Breast epithelium (tissue), 4 donors: ENCODE measurements at regions not wholly inside any gene's neighbourhood (a gene's known extent, or its start where the extent isn't known, plus 50 kb on each side); places are given as distances from the start of the nearest gene placed in this dataset.

Source experiments
- DNase-seq, 2 donors: peaks; one replicate each; pipeline ENCODE4 v3.0.0-alpha.2; 2019; ENCODE audit warnings: low spot score in 2 of 2
- H3K27ac ChIP-seq, 2 donors: fragments of 200-600 bp; sonication (generic) in 1 of 2; one replicate each; pipeline ENCODE4 v1.5.1; 2016 to 2019; ENCODE audit warnings: mild to moderate bottlenecking in 1 of 2
- H3K27me3 ChIP-seq, 2 donors: fragments of 200-600 bp; sonication (generic) in 1 of 2; one replicate each; pipeline versions ENCODE4 v1.5.1 to v1.6.0; 2017 to 2019; ENCODE audit warnings: control low read depth in 1 of 2, mild to moderate bottlenecking in 1 of 2
- H3K36me3 ChIP-seq: fragments of 200-600 bp; one replicate; pipeline ENCODE4 v1.5.1; 2019
- H3K4me1 ChIP-seq, 2 donors: fragments of 200-600 bp; sonication (generic); one replicate each; pipeline ENCODE4 v1.5.1; 2016 to 2019; ENCODE audit warnings: control low read depth in 1 of 2
- H3K4me3 ChIP-seq, 3 donors: fragments of 200-600 bp; sonication (generic); 1 replicate in 2 of 3; 2 replicates in 1 of 3; pipeline ENCODE4 v1.5.1; 2016 to 2019; ENCODE audit warnings: mild to moderate bottlenecking in 3 of 3, moderate library complexity in 2 of 3
- H3K9me3 ChIP-seq, 2 donors: fragments of 200-600 bp; sonication (generic) in 1 of 2; one replicate each; pipeline ENCODE4 v1.5.1; 2016 to 2019; ENCODE audit warnings: control low read depth in 1 of 2
- POLR2A ChIP-seq: fragments of 450-650 bp; IDR thresholded peaks from one replicate; pipeline ENCODE4 v1.6.1; 2016; ENCODE audit warnings: antibody characterized with exemption, mild to moderate bottlenecking, moderate library complexity
- POLR2AphosphoS5 ChIP-seq, 3 donors: sonication (generic); formaldehyde crosslinking; IDR thresholded peaks; one replicate each; pipeline ENCODE4 v1.6.1; 2017; ENCODE audit warnings: antibody characterized with exemption in 3 of 3
- intact Hi-C: fragments of 100-400 bp; cut with DNase I; formaldehyde crosslinking; loops from one replicate; pipeline ENCODE4 v1.15.1; 2023; ENCODE audit warnings: low total_unique reads
- TF ChIP-seq, protein P1 (sequence below), 3 donors: fragments of 450-650 bp; IDR thresholded peaks; one replicate each; pipeline ENCODE4 v1.5.1; 2016 to 2017; ENCODE audit warnings: antibody characterized with exemption in 3 of 3, mild to moderate bottlenecking in 3 of 3, moderate library complexity in 3 of 3

DNA sequence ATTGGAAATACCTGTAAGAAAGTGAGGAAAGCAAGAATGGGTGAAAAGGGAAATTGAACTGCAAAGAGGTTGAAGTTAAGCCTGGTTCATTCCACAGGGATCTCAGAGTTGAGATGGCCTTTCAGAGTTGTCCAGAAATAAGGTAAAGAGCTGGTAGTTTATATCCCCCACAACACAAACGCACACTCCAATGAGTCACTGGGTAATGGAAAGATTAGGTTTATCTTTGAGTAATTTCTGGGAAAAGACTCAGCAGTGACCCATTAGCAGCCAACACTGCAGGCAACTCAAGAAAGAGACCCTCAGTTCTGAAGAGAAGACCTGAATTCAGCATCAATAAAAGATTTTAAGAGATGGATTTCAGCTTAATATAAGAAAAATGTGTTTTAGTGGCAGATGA lies 485.5 kb downstream of the PTPRC start:
- Histone ChIP-seq H3K27me3 (no peaks in the 10 kb centered on the region), H3K36me3 (no peaks in the 10 kb centered on the region), H3K4me1 (no peaks in the 10 kb centered on the region), H3K27ac (no peak overlapping the region), H3K9me3 (no peaks in the 10 kb centered on the region), H3K4me3 (no peak overlapping the region)
- DNase-seq: no peak
- TF ChIP-seq, protein P1, sequence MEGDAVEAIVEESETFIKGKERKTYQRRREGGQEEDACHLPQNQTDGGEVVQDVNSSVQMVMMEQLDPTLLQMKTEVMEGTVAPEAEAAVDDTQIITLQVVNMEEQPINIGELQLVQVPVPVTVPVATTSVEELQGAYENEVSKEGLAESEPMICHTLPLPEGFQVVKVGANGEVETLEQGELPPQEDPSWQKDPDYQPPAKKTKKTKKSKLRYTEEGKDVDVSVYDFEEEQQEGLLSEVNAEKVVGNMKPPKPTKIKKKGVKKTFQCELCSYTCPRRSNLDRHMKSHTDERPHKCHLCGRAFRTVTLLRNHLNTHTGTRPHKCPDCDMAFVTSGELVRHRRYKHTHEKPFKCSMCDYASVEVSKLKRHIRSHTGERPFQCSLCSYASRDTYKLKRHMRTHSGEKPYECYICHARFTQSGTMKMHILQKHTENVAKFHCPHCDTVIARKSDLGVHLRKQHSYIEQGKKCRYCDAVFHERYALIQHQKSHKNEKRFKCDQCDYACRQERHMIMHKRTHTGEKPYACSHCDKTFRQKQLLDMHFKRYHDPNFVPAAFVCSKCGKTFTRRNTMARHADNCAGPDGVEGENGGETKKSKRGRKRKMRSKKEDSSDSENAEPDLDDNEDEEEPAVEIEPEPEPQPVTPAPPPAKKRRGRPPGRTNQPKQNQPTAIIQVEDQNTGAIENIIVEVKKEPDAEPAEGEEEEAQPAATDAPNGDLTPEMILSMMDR (IDR thresholded peaks at IDR 0.05): no peak
- TF ChIP-seq POLR2A (no peak), POLR2AphosphoS5 (IDR thresholded peaks at IDR 0.05) (no peak)
- intact Hi-C loops: no loop called here

DNA sequence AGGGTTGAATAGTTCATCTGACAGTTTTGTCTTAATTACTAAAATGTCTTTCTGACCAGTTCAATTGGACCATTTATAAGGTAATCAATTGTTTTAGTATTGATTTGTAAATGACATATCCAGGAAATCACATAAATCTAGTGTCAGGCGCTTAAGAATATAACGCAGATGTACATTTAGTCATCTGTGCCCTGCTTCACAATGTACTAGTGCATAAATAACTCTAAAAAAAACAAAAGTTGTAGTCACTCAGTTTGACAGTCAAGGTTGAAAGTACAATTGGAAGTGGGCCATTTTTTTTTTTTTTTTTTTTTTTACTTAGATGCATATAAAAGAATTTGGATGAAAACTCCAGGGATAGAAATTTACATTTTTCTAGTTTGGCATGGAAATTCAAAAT lies 490.4 kb downstream of the PTPRC start:
- Histone ChIP-seq H3K4me1 (no peaks in the 10 kb centered on the region), H3K27ac (no peak overlapping the region), H3K27me3 (no peaks in the 10 kb centered on the region), H3K36me3 (no peaks in the 10 kb centered on the region), H3K9me3 (no peaks in the 10 kb centered on the region), H3K4me3 (no peak overlapping the region)
- TF ChIP-seq, protein P1 (IDR thresholded peaks at IDR 0.05): no peak
- no peak for TF ChIP-seq POLR2AphosphoS5 (IDR thresholded peaks at IDR 0.05)
- TF ChIP-seq POLR2A: no peak
- intact Hi-C loops: no loop called here
- no peak for DNase-seq

DNA sequence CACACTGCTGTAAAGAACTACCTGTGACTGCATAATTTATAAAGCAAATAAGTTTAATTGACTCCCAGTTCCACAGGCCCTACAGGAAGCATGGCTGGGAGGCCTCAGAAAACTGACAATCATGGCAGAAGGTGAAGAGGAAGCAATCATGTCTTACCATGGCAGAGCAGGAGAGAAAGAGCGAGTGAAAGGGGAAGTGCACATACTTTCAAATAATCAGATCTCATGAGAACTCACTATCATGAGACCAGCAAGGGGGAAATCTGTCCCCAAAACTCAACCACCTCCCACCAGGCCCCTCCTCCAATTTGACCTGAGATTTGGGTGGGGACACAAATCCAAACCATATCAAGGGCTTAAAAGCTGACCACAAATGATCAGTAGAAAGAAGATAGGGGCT lies 493.2 kb downstream of the PTPRC start:
- no peaks in the 10 kb centered on the region for H3K4me1 ChIP-seq
- no peak overlapping the region for H3K4me3 ChIP-seq
- no peaks in the 10 kb centered on the region for H3K9me3 ChIP-seq
- intact Hi-C loops: no loop called here
- no peak for DNase-seq
- no peak overlapping the region for H3K27ac ChIP-seq
- no peaks in the 10 kb centered on the region for H3K36me3 ChIP-seq
- H3K27me3 ChIP-seq: no peaks in the 10 kb centered on the region
- TF ChIP-seq POLR2AphosphoS5 (IDR thresholded peaks at IDR 0.05): no peak
- TF ChIP-seq POLR2A: no peak
- TF ChIP-seq, protein P1 (IDR thresholded peaks at IDR 0.05): no peak

DNA sequence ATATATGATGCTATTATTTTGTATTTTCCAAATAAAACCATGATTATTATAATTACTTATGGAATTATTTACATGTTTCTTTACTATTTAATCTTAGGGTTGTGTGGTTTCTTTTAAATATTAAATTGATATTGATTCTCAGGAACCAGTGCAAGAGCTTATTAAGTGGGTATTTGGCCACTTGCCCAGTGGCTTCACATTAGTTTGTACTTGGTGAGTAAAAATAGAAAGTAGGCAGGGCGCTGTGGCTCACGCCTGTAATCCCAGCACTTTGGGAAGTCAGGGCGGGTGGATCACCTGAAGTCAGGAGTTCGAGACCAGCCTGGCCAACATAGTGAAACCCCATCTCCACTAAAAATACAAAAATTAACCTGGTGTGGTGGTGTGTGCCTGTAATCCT lies 497.1 kb downstream of the PTPRC start:
- intact Hi-C loops: no loop called here
- H3K4me1 ChIP-seq: no peaks in the 10 kb centered on the region
- H3K36me3 ChIP-seq: no peaks in the 10 kb centered on the region
- TF ChIP-seq POLR2AphosphoS5 (IDR thresholded peaks at IDR 0.05) (no peak), POLR2A (no peak)
- TF ChIP-seq, protein P1 (IDR thresholded peaks at IDR 0.05): no peak
- DNase-seq: no peak
- no peak overlapping the region for H3K4me3 ChIP-seq
- no peaks in the 10 kb centered on the region for H3K27me3 ChIP-seq
- H3K27ac ChIP-seq: no peak overlapping the region
- H3K9me3 ChIP-seq: no peaks in the 10 kb centered on the region

DNA sequence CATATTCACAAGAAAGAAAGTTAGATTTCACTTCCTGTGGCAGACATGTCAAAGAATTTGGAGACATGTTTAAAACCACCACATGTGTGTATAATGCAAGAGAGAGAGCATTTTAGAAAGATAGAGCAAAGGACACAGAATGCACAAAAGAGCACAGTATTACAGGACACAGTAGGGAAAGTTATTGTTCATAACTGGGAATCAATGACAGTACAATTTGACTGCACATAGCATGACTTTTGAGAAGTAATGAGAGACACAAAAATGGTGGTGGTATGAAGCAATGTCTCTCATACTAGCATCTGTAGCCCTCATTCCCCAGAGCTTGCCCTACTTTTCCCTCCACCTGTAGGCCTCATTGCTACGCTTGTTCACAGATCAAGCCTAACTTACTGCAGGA lies 499.2 kb downstream of the PTPRC start:
- H3K27ac ChIP-seq: no peak overlapping the region
- no peak for DNase-seq

More for the DNA sequence above, 499.2 kb downstream of the PTPRC start:
- Histone ChIP-seq H3K4me3 (no peak overlapping the region), H3K4me1 (no peaks in the 10 kb centered on the region), H3K9me3 (no peaks in the 10 kb centered on the region), H3K36me3 (no peaks in the 10 kb centered on the region), H3K27me3 (no peaks in the 10 kb centered on the region)
- intact Hi-C loops: no loop called here
- TF ChIP-seq POLR2A (no peak), POLR2AphosphoS5 (IDR thresholded peaks at IDR 0.05) (no peak)
- TF ChIP-seq, protein P1 (IDR thresholded peaks at IDR 0.05): no peak
